ENCODE measurements at regions not wholly inside any gene's neighbourhood (a gene's known extent, or its start where the extent isn't known, plus 50 kb on each side); places are given as distances from the start of the nearest gene placed in this dataset.

DNA sequence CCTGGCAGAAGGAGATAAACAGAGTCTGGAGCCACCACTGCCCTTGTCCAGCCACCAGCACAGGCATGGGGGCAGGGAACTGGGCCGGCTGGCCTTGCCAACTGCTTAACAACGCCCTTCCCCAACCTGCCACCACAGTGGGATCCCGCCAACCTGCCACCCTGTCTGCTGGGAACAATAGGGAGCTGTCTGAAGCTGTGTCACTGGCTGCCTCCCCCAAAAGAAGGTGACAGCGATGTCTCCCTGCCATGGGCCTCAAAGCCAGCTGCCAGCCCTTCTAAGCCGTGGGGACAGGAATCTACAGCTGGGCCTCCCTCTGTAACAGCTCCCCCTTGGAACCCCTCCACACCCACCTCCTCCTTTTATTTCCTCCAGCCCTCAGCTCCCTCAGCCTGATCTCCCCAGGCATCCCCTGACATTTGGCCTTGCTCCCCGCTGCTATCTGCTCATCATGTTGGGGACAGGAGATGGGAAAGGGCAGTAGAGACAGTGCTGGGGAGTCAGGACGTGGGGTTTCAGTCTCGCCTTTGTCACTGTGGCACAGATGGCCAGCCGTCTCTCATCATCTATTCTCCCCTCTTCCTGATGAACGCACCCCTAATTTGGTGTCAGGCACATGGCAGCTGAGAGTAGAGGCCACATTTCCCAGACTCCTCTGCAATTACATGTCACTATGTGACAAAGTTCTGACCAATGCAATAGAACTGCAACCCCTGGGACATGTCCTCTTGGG lies 51.3 kb upstream of the PRDM11 start:
- TF ChIP-seq, protein P1, sequence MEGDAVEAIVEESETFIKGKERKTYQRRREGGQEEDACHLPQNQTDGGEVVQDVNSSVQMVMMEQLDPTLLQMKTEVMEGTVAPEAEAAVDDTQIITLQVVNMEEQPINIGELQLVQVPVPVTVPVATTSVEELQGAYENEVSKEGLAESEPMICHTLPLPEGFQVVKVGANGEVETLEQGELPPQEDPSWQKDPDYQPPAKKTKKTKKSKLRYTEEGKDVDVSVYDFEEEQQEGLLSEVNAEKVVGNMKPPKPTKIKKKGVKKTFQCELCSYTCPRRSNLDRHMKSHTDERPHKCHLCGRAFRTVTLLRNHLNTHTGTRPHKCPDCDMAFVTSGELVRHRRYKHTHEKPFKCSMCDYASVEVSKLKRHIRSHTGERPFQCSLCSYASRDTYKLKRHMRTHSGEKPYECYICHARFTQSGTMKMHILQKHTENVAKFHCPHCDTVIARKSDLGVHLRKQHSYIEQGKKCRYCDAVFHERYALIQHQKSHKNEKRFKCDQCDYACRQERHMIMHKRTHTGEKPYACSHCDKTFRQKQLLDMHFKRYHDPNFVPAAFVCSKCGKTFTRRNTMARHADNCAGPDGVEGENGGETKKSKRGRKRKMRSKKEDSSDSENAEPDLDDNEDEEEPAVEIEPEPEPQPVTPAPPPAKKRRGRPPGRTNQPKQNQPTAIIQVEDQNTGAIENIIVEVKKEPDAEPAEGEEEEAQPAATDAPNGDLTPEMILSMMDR (IDR thresholded peaks at IDR 0.05): no peak
- TF ChIP-seq TCF12 (IDR thresholded peaks at IDR 0.05) (no peak), NFIC (IDR thresholded peaks at IDR 0.05; ENCODE audit: borderline replicate concordance) (no peak), TAF1 (IDR thresholded peaks at IDR 0.05; ENCODE audit: borderline replicate concordance, low read depth, low read length) (no peak), CHD2 (IDR thresholded peaks at IDR 0.05; ENCODE audit: low read length, partially characterized antibody) (no peak), EP300 (IDR thresholded peaks at IDR 0.05; ENCODE audit: borderline replicate concordance in 1 of 2, low read depth in 1 of 2, low read length in 1 of 2) (no peak), POLR2AphosphoS5 (IDR thresholded peaks at IDR 0.05; ENCODE audit: low read depth, low read length) (no peak), JUND (IDR thresholded peaks at IDR 0.05) (no peak), MXI1 (IDR thresholded peaks at IDR 0.05; ENCODE audit: low read depth, low read length) (no peak), YY1 (IDR thresholded peaks at IDR 0.05; ENCODE audit: low read depth) (no peak), RFX5 (IDR thresholded peaks at IDR 0.05; ENCODE audit: low read length) (no peak)
- TF ChIP-seq, protein P2, sequence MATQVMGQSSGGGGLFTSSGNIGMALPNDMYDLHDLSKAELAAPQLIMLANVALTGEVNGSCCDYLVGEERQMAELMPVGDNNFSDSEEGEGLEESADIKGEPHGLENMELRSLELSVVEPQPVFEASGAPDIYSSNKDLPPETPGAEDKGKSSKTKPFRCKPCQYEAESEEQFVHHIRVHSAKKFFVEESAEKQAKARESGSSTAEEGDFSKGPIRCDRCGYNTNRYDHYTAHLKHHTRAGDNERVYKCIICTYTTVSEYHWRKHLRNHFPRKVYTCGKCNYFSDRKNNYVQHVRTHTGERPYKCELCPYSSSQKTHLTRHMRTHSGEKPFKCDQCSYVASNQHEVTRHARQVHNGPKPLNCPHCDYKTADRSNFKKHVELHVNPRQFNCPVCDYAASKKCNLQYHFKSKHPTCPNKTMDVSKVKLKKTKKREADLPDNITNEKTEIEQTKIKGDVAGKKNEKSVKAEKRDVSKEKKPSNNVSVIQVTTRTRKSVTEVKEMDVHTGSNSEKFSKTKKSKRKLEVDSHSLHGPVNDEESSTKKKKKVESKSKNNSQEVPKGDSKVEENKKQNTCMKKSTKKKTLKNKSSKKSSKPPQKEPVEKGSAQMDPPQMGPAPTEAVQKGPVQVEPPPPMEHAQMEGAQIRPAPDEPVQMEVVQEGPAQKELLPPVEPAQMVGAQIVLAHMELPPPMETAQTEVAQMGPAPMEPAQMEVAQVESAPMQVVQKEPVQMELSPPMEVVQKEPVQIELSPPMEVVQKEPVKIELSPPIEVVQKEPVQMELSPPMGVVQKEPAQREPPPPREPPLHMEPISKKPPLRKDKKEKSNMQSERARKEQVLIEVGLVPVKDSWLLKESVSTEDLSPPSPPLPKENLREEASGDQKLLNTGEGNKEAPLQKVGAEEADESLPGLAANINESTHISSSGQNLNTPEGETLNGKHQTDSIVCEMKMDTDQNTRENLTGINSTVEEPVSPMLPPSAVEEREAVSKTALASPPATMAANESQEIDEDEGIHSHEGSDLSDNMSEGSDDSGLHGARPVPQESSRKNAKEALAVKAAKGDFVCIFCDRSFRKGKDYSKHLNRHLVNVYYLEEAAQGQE (IDR thresholded peaks at IDR 0.05; ENCODE audit: low read depth, low read length): no peak

Data from SK-N-SH (cell line).